ENCODE measurements at regions not wholly inside any gene's neighbourhood (a gene's known extent, or its start where the extent isn't known, plus 50 kb on each side); places are given as distances from the start of the nearest gene placed in this dataset.

DNA sequence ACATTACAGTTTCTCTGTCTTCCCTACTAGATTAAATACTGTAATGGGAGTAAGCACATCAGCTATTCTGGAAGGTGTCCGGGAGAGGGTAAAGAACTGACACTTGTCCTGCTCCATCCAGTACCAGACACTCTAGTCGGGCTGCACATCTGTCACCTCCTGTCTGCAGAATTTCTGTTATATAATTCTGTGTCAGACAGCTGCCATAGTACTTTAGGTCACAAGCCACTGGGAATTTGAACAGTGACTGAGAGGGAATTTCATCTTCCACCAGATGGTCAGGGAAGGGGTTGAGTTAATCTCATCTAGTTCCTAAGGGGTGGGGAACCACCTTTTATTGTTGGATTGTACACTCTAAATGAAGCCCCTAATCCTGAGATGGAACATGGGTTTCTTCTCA, 58.6 kb upstream of the NUDT7 start:
- TF ChIP-seq, protein P1, sequence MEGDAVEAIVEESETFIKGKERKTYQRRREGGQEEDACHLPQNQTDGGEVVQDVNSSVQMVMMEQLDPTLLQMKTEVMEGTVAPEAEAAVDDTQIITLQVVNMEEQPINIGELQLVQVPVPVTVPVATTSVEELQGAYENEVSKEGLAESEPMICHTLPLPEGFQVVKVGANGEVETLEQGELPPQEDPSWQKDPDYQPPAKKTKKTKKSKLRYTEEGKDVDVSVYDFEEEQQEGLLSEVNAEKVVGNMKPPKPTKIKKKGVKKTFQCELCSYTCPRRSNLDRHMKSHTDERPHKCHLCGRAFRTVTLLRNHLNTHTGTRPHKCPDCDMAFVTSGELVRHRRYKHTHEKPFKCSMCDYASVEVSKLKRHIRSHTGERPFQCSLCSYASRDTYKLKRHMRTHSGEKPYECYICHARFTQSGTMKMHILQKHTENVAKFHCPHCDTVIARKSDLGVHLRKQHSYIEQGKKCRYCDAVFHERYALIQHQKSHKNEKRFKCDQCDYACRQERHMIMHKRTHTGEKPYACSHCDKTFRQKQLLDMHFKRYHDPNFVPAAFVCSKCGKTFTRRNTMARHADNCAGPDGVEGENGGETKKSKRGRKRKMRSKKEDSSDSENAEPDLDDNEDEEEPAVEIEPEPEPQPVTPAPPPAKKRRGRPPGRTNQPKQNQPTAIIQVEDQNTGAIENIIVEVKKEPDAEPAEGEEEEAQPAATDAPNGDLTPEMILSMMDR (IDR thresholded peaks at IDR 0.05) = no peak
- no peak for TF ChIP-seq POLR2A (IDR thresholded peaks at IDR 0.05)

All from Peyer's patch (tissue), 4 donors.